ENCODE measurements at regions not wholly inside any gene's neighbourhood (a gene's known extent, or its start where the extent isn't known, plus 50 kb on each side); places are given as distances from the start of the nearest gene placed in this dataset.
"Not testable (repeated sequence)": the region's sequence is repeated elsewhere in the genome, so short reads cannot be mapped to it uniquely, and the experiment has no call there.

DNA sequence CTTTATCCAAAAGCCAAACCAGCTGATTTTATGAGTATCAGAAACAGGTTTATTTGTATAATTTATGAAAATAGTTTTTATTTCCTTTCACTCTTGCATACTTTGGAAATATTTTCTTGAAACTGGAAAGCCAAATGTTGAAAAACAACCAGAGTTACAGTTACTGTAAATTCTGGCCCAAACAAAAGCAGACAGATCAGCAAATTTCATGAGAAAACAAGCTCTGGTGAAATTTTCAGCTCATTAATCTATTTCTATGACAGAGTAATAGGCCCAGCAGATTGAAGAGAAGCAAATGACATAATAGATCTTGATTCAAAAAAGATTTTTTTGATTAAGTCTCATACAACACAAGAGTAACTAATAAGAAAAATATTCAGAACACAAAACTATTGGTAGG lies 182.7 kb downstream of the ENC1 start:
- no peak for DNase-seq

DNA sequence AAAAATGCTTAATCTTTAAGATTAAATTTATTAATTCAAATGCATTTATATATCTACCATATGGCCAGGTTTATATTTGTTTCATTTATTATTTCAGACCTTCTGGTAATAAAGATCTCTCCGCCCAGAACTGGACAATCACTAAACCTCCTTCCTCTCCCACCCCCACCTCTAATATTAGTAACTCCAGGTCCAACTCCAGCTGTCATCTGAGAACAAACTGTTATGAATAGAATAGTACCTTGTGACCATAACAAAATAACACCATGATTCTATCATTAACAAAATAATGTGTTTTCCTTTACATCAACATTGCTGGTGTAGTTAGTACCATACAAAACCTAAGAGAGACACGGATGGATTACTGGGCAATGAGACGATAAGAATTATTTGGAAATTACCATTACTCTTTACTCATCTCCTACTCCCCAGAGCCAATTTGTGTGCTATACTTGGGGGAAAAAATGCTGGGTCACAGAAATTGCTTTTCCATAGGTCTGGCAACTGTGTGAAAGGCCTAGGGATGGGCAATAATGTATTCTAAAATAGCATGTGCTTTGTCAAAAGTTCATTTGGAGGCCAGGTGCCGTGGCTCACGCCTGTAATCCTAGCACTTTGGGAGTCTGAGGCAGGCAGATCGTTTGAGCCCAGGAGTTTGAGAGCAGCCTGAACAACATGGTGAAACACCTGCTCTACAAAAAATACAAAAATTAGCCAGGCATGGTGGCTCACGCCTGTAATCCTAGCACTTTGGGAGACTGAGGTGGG lies 186.1 kb downstream of the ENC1 start:
- DNase-seq, result no peak

DNA sequence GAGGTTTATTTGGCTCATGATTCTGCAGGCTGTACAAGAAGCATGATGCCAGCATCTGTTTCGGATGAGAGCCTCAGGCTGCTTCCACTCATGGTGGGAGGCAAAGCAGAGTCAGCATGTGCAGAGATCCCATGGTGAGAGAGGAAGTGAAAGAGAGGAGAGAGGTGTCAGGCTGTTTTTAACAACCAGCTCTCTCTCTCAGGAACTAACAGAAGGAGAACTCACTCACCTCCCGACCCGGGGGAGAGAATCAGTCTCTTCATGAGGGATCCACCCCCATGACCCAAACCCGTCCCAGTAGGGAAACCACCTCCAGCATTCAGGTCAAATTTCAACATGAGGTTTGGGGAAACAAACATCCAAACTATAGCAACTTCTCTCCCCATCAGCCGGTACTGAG lies 187.7 kb downstream of the ENC1 start:
- no peak for DNase-seq

DNA sequence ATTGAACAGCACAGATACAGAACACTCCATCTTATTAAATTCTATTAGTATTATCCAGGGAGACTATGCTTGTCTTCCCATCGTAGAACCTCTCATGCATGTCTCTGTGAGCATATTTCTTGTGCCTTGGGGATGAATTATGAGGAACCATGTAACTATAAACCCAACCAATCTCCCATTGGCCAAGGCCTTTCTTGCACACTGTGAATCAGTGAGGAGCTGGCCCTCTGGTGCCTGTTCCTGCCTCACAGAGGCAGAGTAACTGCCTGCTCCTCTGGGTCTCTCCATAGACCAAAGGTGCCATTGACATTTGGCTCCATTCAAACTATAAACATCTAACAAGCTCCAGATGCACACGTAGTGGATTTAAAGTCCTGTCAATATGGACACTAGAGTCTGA lies 190.4 kb downstream of the ENC1 start:
- no peak for DNase-seq

DNA sequence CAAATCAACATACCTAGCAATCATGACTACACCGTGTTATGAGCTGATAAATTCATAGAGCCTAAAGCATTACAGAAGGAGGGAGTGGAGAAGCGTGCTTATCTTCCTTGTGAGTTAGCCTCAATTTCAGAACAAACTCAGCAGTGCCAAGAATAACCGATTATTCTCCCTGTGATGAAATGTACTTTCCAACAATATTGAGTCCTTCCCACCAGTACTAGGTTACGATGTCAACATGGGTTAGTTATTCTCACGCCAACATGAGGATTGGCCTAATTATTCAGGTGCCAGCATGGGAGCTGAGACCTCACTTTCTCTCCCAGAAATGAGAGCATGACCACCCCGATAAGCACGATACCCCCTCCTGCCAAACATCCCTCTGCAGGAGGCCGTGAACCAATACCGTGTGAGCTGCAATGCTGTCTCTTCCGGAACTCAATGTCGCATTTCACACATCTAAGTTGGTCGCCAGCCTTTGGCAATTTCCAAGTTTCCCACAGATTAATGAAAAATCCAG lies 193.7 kb downstream of the ENC1 start:
- no peak for DNase-seq

DNA sequence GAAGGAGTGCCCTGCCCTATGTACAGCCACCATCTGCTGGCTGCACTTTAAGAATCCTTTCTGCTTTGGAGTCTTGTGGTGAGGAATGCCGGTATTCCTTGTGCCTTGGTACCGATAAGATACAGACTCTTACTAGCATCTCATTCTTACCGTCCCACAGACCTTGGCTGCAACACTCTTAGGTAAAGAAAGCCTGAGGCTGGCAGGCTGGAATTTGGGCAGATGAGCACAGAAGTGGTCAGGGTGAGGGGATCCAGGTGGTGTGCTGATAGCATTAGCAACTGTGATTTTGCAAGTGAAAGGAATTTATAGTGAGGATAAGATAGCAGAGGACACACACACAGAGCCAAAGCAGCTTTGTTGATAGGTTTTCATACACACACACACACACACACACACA lies 198.1 kb downstream of the ENC1 start:
- DNase-seq, result no peak

DNA sequence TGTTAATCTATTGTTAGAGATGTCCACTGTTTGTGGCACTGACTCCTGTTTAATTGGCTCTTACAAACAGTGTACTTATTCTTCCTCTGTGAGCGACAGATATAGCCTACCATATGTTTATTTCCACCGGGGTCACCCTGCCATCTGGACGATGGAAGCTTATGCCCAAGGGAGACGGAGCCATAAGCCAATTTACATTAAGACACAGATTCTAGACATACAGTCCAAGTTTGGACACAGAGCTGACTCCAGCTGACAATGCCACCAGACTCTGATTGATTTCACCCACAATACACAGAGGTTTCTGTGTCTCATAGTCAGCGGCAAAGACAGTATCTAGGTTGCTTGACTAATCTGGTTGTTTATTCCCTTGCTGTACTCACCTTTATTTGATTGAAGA lies 198.9 kb downstream of the ENC1 start:
- no peak for DNase-seq

DNA sequence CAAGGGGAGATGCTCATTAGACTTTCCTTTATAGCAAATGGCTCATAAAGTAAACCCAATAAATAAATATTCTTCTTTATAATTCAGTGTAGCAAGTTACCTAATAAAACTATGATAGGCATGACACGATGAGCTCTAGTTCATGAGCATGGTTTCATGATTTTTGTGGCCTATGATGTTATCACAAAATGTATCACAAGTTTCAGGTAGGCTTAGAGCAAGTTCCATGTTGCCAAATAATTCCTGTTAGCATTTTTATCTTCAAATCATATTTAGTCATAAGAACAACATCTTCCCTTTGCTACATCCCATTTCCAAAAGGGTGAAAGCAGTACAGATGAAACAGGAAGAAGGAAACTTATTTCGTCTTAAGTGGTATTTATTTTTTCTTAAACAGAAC lies 200.2 kb downstream of the ENC1 start:
- DNase-seq, result no peak

DNA sequence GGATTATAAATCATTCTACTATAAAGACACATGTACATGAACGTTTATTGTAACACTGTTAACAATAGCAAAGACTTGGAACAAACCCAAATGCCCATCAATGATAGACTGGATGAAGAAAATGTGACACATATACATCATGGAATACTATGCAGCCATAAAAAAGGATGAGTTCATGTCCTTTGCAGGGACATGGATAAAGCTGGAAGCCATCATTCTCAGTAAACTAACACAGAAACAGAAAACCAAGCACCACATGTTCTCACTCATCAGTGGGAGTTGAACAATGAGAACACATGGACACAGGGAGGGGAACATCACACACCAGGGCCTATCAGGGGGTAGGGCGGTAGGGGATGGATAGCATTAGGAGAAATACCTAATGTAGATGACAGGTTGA lies 202.7 kb downstream of the ENC1 start:
- DNase-seq, result not testable (repeated sequence)

DNA sequence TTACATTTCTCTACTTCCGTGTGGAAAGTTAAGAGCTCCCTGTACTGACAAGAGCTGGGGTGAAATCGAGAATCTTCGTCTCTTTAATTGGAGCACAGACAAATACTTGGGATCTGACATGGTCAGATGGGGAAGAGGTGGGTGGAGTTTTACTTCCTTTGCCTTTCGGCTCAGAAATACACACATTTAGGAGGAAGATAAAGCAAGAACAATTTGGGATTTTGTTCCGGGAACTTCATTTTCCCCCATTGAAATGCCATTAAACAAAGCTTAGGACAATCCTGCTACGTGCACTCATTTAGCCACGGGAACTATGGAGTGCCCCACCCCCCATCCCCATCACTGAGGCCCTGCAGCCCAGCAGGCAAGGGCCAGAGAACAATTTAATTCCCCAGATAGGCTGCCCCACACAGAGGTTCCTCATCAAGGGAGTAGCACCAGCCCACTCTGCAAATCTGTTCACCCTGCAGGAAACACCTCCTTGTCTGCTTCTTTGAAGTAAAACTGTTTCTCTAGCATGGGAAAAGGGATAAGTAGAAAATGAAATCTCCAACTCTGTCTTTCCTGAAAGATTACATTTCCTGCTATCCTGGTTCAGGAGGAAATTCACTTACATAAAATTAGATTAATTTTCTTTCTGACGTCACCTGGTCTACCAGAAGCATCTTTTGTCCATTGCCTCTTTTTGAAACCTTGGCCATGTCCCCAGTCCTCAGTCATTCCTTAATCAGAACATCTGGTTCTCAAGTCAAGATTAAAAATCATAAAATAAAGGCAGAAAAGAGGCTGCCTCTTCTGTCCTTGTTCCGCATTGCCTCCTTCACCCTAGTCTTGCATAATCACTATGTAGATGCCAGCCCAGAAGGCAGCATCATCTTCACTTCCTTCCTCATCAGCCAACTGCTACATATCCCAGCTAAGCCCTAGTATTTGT lies 206.4 kb downstream of the ENC1 start:
- DNase-seq, result no peak

DNA sequence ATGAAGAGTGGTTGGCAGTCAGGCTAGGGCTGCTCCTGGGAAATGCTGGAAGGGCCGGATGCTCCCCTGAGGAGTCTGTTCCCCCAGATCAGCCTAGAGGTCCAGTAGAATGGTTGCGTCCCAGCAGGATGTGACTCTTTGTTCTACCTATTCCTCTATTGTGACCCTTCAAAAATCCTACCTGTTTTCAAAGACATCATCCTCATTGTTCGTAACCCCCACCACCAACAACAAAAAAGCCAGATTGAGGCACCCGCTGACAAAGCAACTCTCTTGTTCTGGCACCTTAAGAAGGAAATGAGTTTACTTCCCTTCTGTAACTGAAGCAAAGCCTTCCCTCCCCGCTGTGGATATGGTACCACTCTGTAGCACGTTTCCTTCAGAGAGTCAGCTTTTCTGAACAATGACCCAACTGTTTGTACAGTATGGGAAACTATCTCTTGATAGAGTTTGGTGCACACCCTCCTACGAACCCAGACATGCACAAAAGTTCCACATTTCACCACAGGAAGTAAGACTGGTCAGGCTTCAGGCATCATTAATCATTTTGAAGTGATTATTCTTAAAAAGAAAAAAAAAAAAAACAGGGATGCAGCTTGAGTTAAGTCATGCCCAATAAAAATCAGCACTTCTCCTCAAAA lies 207.2 kb downstream of the ENC1 start:
- DNase-seq, result no peak

DNA sequence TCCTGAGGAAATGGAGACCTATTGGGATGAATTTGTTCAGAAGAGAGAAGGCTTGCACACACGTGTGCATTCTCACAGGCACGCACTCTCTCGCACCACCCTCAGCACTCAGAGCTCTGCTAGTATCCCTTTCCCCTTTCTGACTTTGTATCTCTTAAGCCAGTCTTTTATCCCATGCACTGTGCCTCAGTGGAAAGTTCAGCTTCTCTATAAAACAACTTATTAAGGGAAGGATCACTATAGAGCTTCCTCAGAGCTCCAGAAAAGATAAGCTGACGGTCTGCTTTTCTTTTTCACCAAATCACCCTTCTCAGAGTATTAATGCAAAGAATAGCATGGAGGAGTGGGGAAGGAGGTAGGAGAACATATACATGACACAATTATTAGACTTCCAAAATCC lies 207.8 kb downstream of the ENC1 start:
- no peak for DNase-seq

DNA sequence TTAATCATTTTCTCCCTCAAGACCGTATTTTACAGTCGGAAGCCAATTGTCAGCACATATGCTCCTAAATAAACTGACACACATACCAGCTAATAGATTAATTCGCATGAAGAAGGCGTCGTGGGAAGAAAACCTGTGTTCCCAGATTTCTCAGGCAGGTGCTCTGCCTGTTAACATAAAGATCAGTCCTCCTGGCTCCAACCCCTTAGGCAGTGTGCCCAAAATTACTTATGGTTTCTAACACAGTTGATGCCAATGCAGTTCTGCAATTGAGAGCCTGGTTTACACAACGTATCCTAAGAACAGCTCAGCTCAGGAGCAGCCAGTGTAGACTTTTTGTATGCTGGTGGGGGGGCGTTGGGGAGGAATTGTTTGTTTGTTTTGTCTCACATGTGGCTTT lies 208.3 kb downstream of the ENC1 start:
- peak; percentile 30 for DNase-seq

DNA sequence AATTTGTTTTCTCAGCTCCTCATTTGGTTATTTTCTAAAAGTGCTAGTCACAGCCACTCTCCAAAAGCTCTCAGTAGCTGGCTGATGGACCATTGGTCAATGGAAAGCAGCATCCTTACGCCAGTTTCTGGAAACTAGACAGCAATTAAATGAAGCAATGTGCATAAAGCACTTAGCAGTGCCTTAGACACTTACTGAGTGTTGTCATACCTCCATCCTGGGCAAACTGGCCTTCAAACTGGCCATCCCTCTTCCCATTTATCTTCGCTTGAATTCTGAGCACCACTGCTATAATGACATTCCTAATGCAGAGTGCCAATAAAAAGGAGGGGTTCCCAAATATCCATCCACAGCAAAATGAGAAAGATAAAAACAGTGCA lies 209.2 kb downstream of the ENC1 start:
- DNase-seq, result no peak

DNA sequence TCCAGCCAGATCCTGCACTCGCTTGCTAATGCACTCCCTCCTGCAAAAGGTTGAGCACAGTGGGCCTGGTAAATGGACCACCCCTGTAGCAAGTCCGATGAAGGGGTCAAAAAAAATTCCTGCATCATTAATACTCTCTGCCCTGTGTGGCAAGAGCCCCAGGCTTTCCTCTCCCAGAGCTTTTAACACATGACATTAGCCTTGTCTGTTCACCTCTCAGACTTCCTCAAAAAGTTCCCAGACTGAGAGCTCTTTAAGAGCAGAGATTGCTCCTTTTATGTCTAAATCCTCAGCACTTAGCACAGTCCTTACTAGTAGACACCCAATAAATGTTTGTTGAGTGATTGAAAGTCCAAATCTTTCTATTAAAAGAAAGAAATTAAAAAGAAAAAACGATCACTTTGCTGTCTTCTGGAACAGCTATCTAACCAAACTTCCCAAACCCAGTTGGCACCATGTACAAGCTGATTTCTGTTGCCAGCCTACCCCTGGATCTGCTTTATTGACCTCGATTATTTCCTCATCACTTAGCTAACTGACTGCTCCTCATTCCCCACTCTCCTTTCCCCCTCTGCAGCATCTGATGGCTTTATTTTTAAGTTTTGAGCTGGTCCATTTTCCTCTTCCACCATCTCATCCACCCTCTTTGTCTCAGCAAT lies 209.8 kb downstream of the ENC1 start:
- DNase-seq, result no peak

DNA sequence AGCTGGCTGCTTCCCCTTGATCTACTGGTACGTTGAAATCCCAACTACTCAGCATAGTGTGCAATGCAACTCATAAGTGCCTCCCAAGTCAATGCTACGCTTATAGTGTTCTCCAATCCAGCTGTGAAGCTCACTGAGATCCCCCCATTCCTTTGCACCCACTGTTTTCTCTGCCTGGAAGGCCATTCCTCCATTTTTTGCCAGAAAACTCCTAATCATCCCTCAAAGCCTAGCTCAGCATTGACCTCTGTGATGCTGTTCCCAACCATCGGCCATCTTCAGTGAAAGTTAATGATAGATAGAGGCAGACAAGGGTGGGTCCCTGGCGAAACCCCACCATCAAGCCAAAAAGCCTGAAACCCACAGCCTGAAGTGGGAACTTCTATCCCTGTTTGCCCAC lies 211.0 kb downstream of the ENC1 start:
- no peak for DNase-seq

DNA sequence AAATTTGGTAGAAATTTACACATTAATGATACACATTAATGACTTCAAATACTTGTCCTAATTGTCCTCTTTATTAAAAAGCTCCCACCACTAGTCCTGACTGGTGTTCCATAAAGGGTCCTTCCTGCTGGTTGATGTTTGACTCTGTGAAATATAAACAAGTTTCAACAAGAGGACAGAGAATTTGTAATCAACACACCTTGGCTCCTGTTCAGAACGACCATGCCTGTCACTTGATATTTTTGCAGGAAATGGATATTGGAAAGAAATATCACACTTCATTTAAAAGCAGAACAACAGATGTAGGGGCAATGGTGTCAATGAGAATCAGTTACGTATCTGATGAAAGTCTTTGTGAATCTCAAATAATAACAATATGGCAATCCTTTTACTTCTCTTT lies 211.7 kb downstream of the ENC1 start:
- DNase-seq, result no peak

DNA sequence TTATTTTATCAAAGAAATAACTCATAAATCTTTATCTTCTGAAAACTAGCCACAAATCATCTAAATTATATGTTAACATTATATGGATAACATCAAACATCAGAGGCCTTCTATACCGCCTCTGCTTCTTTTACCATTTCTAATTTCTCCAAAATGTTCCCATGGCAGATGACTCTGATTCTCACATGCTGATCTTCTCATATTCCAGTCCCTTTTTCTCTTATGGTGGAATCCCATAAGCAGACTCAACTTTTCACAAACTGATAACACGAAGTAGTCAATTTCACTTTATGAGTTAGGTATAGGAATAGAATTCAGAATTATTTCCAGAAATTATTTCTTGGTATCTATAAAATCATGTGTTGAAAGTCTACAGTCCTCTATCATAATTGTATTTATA lies 212.3 kb downstream of the ENC1 start:
- DNase-seq, result no peak

DNA sequence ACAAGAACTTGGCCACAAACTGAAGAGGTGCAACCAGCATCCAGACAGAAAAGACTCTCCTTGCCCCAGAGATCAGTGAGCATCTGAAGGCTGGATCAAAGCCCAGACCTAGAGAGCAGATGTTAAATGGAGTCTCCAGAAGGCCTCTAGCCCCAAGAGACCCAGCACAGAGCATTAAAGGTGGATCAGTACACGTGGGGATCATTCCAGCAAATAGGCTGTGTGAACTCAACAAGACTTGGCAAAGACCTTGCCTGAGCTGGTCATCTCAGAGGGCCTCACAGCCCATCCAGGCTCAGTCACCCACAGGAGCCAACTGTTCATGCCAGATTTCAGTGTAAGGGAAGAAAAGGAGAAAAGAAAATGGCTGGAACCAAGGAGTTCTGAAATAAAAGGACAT lies 214.0 kb downstream of the ENC1 start:
- no peak for DNase-seq

DNA sequence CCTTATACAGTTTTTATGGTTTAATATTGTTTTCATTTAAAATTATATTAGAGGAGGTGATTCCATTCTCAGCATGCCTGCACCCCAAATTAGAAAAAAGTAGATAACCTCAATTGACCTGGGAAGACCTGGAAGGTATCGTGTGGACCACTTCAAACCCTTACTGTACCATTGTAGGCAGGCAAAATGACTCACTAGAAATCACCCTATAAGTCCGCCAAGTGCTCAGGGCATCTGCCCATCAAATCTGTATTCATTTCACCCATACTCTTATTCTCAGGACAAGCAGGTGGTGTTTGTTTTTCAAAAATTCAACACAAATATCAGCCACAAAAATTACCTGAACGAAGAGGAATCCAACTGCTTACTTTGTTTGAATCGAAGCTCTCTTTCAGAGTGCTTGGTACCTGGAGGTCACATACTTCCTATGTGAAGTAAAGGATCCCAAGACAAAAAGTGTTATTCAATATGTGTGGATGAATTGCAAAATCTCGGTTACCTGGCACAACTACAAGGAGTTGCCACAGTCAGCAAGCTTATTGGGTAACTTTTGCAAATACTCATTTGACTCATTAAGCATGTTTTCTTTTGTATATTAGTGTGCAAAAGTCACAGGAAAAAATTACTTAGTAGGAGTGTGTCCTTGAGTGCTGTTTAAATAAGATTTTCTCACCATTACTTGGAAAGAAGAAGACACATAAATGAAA lies 216.2 kb downstream of the ENC1 start:
- DNase-seq, result no peak

DNA sequence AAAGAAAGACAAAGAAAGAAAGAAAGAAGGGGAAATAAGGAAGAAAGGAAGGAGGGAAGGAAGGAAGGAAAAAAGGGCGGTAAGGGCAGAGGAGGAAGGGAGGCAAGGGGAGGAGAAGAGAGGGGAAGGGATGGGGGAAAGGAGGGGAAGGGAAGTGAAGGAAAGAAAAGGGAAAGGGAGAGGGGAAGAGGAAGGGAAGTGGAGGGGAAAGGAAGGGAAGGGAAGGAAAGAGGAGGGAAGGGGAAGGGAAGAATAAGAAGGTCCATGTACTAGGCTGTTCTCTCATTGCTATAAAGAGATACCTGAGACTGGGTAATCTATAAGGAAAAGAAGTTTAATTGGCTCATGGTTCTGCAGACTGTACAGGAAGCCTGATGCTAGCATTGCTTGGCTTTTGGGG lies 217.1 kb downstream of the ENC1 start:
- no peak for DNase-seq

DNA sequence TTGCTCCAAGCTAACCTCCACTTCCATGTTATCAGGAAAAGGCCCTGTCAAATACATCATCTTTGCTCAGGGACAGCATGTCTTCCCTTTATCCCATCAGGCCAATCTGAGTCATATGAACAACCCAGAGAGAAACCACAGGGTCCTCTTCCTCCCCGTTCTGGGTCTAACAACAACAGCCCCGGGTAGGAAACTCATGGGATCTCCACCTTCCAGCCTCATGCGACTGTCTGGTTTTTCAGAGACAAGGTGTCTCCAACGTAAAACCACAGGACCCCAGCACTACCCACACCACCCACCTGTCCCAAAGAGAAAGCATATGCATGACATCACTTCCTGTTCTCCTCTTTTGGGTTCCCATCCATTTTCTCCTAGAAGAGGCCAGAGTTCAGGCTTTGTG lies 217.9 kb downstream of the ENC1 start:
- no peak for DNase-seq
